ENCODE measurements at regions not wholly inside any gene's neighbourhood (a gene's known extent, or its start where the extent isn't known, plus 50 kb on each side); places are given as distances from the start of the nearest gene placed in this dataset.

- CTCF ChIA-PET: no interaction called here
- H3K9me3 ChIP-seq (ENCODE audit: control insufficient read depth in 1 of 2, insufficient read depth in 1 of 2, low read depth in 1 of 2, low read length in 2 of 2): no peaks in the 10 kb centered on the region; a peak in 1 of 4 replicates
- DNase-seq (ENCODE audit: low read depth, low spot score): no peak
- intact Hi-C loops (cut with micrococcal nuclease): no loop called here
- RAD21 ChIA-PET (ENCODE audit: low non-redundant PET in 1 of 2, low total read pairs in 2 of 2, uncharacterized antibody in 2 of 2, unreplicated experiment in 2 of 2): no interaction called here
- BruUV-seq (replicated peaks): no TSS peak
- H2AFZ ChIP-seq (ENCODE audit: low read depth, low read length, poor library complexity, severe bottlenecking): no peak overlapping the region
- H3K27ac ChIP-seq (ENCODE audit: low read depth, low read length): no peak overlapping the region
- H3K79me2 ChIP-seq (ENCODE audit: insufficient read depth, low read length): no peaks in the 10 kb centered on the region
- H4K20me1 ChIP-seq (ENCODE audit: insufficient read depth): no peaks in the 10 kb centered on the region
- no peaks in the 10 kb centered on the region for H3K36me3 ChIP-seq (ENCODE audit: control insufficient read depth in 1 of 2, insufficient read depth in 2 of 2, low read length in 2 of 2)
- H3K9me2 ChIP-seq (ENCODE audit: insufficient read depth): no peaks in the 10 kb centered on the region
- H3K27me3 ChIP-seq (ENCODE audit: insufficient read depth, low read length): no peaks in the 10 kb centered on the region
- no peak for ATAC-seq
- POLR2A ChIA-PET: no interaction called here
- no peak overlapping the region for H3K4me2 ChIP-seq (ENCODE audit: low read length)
- H3K4me3 ChIP-seq (replicated peaks in 1 of 2; ENCODE audit: low read depth in 1 of 2, low read length in 2 of 2): no peak overlapping the region
- TF ChIP-seq REST (IDR thresholded peaks at IDR 0.05; ENCODE audit: low read depth) (no peak), ATF3 (IDR thresholded peaks at IDR 0.05) (no peak), MAX (IDR thresholded peaks at IDR 0.05) (no peak), EGR1 (IDR thresholded peaks at IDR 0.05; ENCODE audit: low read depth) (no peak), CTCF (IDR thresholded peaks at IDR 0.05 in 2 of 3, conservative IDR thresholded peaks at IDR 0.05 in 1 of 3; ENCODE audit: borderline replicate concordance in 1 of 3, insufficient read depth in 1 of 3, low read depth in 2 of 3, low read length in 2 of 3) (no peak), ZNF274 (IDR thresholded peaks at IDR 0.05; ENCODE audit: low read depth, low read length) (no peak), SIN3A (IDR thresholded peaks at IDR 0.05; ENCODE audit: low read depth) (no peak), SRF (IDR thresholded peaks at IDR 0.05; ENCODE audit: low read depth) (no peak), TCF7L2 (IDR thresholded peaks at IDR 0.05; ENCODE audit: borderline replicate concordance, extremely low read depth, insufficient read depth, insufficient read length) (no peak), SP1 (IDR thresholded peaks at IDR 0.05; ENCODE audit: low read depth) (no peak), ZBTB33 (IDR thresholded peaks at IDR 0.05; ENCODE audit: extremely low read depth, insufficient replicate concordance, low read length) (no peak), EZH2phosphoT487 (IDR thresholded peaks at IDR 0.05; ENCODE audit: borderline replicate concordance) (no peak)
- H3K9ac ChIP-seq (ENCODE audit: low read length): no peak overlapping the region
- no peaks in the 10 kb centered on the region for H3K4me1 ChIP-seq (ENCODE audit: control insufficient read depth in 1 of 2, insufficient read depth in 2 of 2, low read length in 2 of 2)
Measured at GRCh38 chr6:148086386-148086785, 256.3 kb upstream of the SASH1 start.
